Adipocyte (in vitro differentiated cells): ENCODE measurements at regions not wholly inside any gene's neighbourhood (a gene's known extent, or its start where the extent isn't known, plus 50 kb on each side); places are given as distances from the start of the nearest gene placed in this dataset.

ENCODE experiments used
- DNase-seq: peaks from one replicate; pipeline ENCODE4 v3.0.0-alpha.2; 2015; ENCODE audit warnings: low read depth
- H3K27me3 ChIP-seq: replicated peaks from 2 replicates; pipeline ENCODE4 v1.7.0; 2013; ENCODE audit warnings: mild to moderate bottlenecking, low read length, moderate library complexity; ENCODE audit not compliant: control insufficient read depth, insufficient read depth
- H3K36me3 ChIP-seq: 2 replicates; pipeline ENCODE4 v1.7.0; 2013; ENCODE audit warnings: low read length, mild to moderate bottlenecking, moderate library complexity; ENCODE audit not compliant: control insufficient read depth, insufficient read depth, severe bottlenecking
- H3K4me1 ChIP-seq: 2 replicates; pipeline ENCODE4 v1.7.0; 2013; ENCODE audit warnings: mild to moderate bottlenecking, low read length, moderate library complexity; ENCODE audit not compliant: control insufficient read depth, insufficient read depth
- H3K4me3 ChIP-seq: 2 replicates; pipeline ENCODE4 v1.7.0; 2013; ENCODE audit warnings: mild to moderate bottlenecking, low read length, moderate library complexity
- H3K9ac ChIP-seq: 2 replicates; pipeline ENCODE4 v1.7.0; 2013; ENCODE audit warnings: mild to moderate bottlenecking, low read length, moderate library complexity
- H3K9me3 ChIP-seq: 2 replicates; pipeline ENCODE4 v1.7.0; 2013; ENCODE audit warnings: mild to moderate bottlenecking, low read length, moderate library complexity; ENCODE audit not compliant: control insufficient read depth

DNA sequence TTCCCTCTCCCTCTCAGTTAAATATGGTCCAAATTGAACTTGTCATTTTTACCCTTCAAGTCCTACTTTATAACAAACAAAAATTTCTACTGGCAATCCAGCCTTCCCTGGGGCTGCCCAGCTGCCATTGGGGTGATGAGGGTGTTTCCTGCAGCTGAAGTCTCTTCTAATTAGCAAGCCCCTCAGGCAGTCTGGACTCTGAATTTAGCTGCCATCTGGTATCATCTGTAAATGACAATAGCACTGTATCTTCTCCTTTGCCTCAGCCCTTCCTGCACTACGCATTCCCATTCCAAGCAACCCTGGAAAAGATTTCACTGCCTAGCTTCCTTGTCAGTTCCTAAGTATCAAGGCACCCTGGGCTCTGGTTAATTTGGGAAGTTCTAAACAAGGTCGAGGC is 331.1 kb upstream of the KLF12 start:
- no peak overlapping the region for H3K9ac ChIP-seq
- no peaks in the 10 kb centered on the region for H3K9me3 ChIP-seq
- no peak overlapping the region for H3K4me3 ChIP-seq
- no peaks in the 10 kb centered on the region for H3K4me1 ChIP-seq
- H3K27me3 ChIP-seq, result no peaks in the 10 kb centered on the region
- no peaks in the 10 kb centered on the region for H3K36me3 ChIP-seq
- no peak for DNase-seq

DNA sequence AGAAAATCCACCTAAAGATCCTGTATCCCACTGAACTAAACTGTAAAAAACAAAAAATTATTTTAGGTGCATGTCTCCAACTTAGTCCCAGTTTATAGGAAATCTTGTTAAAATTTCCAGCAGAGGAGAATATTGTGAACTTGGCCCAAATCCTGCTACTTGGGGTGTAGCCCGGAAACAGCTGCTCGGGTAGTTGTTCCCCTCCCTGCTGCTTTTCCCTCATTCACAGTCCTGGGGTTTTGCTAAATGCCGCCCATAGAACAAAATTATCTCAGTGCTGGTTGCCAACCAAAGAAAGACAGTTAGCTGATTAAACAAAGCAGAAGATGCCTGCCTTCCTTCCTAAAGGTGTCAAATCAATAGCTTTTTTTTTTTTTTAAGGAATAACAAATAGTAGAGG is 330.5 kb upstream of the KLF12 start:
- Histone ChIP-seq H3K9me3 (no peaks in the 10 kb centered on the region), H3K4me1 (no peaks in the 10 kb centered on the region), H3K36me3 (no peaks in the 10 kb centered on the region), H3K9ac (no peak overlapping the region), H3K27me3 (no peaks in the 10 kb centered on the region), H3K4me3 (no peak overlapping the region)
- DNase-seq, result no peak

DNA sequence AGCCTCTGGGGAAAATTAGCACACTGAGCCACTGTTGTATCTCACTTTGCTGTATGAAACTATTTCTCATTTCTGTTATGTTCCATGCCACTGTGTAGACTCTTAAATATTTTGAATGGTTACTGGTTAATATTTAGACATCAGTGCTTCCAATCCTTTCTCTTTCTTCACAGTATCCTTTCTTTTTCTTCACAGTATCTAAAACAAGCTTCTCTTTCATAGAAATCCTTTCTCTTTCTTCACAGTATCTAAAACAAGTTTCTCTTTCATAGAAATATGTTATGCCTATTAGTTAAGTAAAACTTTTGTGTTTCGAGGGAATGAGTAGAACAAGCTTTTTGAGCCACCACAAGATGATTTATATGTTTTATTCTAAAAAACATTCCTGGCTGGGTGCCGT is 326.8 kb upstream of the KLF12 start:
- H3K4me1 ChIP-seq, result no peaks in the 10 kb centered on the region
- no peak overlapping the region for H3K9ac ChIP-seq
- no peaks in the 10 kb centered on the region for H3K27me3 ChIP-seq
- no peaks in the 10 kb centered on the region for H3K9me3 ChIP-seq
- no peaks in the 10 kb centered on the region for H3K36me3 ChIP-seq
- DNase-seq, result no peak
- no peak overlapping the region for H3K4me3 ChIP-seq

DNA sequence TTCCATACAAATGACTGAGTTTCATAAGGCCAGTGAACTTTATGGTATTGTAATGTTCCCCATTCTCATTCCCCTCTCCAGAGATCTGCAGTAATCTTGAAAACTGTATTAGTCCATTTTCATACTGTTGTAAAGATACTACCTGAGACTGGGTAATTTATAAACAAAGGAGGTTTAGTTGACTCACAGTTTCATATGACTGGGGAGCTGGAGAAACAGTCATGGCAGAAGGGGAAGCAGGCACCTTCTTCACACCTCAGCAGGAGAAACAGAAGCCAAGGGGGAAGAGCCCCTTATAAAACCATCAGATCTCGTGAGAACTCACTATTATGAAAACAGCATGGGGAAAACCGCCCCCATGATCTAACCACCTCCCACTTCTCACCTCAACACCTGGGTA is 318.7 kb upstream of the KLF12 start:
- Histone ChIP-seq H3K9ac (no peak overlapping the region), H3K9me3 (no peaks in the 10 kb centered on the region), H3K4me3 (no peak overlapping the region), H3K4me1 (peaks cover 25% of the 10 kb centered on the region), H3K36me3 (no peaks in the 10 kb centered on the region), H3K27me3 (no peaks in the 10 kb centered on the region)
- DNase-seq, result no peak

DNA sequence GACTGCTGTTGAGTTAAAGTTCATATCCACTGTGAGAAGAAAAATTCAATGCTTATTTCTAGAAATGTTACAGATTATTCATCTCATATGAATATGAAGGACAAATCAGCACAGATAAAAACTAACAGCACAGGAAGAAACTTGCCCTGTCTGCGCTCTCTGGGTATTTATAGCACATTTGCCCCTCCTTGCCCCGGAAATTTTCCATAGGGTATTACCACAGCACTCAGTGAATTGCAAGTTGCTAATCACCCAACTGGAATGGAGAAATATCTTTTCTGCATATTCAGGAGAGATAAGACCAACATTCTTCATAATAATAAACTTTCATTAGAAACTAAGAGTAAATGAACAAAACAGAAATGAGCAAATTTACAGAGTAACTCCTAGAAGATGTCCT is 318.0 kb upstream of the KLF12 start:
- peak; percentile 23 for DNase-seq
- Histone ChIP-seq H3K27me3 (no peaks in the 10 kb centered on the region), H3K9me3 (no peaks in the 10 kb centered on the region)

DNA sequence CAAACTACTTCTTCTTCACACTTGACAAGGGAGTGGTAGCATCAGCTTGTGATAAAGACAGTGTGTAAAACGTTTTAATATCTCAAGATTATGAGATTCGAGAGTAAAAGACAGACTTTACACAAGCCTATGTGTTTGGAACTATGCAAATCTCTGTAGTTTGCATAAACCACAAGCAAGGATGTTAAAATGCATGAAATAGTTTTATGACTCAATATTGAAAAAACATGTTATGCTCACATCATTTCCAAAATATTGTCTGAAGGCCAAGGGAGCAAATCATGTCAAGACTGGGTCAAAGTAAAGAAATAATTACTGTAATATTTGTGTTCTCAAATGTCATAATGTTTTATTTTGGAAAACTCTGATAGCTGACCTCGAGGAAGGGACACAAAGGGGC is 316.8 kb upstream of the KLF12 start:
- Histone ChIP-seq H3K9ac (no peak overlapping the region), H3K4me1 (peaks cover 25% of the 10 kb centered on the region), H3K27me3 (no peaks in the 10 kb centered on the region), H3K4me3 (peak overlapping the region; percentile 29), H3K36me3 (no peaks in the 10 kb centered on the region), H3K9me3 (no peaks in the 10 kb centered on the region)
- peak; percentile 60 for DNase-seq

More for the DNA sequence above, 318.0 kb upstream of the KLF12 start:
- Histone ChIP-seq H3K36me3 (no peaks in the 10 kb centered on the region), H3K9ac (no peak overlapping the region), H3K4me1 (peaks cover 25% of the 10 kb centered on the region), H3K4me3 (no peak overlapping the region)

DNA sequence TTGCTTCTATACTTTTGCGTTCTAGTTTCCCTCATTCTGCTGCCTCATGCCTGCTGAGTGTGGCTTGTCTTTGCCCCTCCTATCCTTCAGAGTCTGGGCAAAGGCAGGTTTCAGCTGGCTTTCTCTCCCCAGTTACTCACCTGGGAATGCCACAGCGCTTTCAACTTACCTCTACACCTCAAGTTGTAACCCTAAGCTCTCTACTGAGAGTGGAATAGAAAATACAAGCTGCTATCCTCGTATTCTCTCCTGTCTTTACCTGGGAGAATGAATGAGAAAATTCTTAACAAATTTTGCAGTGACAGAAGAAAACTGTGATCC is 316.3 kb upstream of the KLF12 start:
- Histone ChIP-seq H3K4me3 (no peak overlapping the region), H3K4me1 (peaks cover 25% of the 10 kb centered on the region), H3K9me3 (no peaks in the 10 kb centered on the region), H3K9ac (no peak overlapping the region), H3K27me3 (no peaks in the 10 kb centered on the region), H3K36me3 (no peaks in the 10 kb centered on the region)
- no peak for DNase-seq

DNA sequence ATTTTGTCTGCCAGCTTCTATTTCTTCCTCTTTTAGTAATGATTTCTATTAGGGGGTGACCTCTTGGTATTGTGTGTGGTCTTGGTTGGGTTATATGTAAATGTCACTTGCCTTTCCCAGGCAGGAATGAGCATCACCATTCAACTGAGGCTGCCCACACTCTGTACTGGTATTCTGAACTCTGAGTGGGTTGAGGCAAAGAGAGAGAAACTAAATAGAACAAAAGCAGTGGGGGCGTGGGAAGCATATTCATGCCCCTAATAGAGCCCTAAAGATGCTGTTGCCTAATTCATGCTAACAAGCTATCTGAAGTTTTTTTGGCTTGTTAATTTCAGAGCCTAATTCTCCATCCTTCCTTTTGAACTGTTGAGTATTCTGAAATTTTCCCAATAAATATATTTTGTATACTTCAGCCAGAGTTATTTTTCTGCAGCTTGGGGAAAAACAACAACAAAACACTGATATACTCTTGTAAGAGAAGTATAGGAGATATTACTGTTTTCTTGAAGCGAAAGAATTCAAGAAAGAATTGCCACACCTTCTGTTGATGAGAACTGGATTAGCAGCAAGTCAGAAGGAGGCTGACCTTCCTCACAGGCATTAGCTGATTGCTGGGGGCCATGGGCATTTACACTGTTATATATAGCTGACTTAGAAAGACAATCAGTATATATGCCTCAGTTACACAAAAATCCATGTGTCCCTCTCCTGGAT is 315.8 kb upstream of the KLF12 start:
- no peaks in the 10 kb centered on the region for H3K9me3 ChIP-seq
- H3K4me3 ChIP-seq, result no peak overlapping the region
- H3K36me3 ChIP-seq, result no peaks in the 10 kb centered on the region
- peaks cover 25% of the 10 kb centered on the region for H3K4me1 ChIP-seq
- H3K9ac ChIP-seq, result no peak overlapping the region
- H3K27me3 ChIP-seq, result no peaks in the 10 kb centered on the region
- DNase-seq, result no peak

DNA sequence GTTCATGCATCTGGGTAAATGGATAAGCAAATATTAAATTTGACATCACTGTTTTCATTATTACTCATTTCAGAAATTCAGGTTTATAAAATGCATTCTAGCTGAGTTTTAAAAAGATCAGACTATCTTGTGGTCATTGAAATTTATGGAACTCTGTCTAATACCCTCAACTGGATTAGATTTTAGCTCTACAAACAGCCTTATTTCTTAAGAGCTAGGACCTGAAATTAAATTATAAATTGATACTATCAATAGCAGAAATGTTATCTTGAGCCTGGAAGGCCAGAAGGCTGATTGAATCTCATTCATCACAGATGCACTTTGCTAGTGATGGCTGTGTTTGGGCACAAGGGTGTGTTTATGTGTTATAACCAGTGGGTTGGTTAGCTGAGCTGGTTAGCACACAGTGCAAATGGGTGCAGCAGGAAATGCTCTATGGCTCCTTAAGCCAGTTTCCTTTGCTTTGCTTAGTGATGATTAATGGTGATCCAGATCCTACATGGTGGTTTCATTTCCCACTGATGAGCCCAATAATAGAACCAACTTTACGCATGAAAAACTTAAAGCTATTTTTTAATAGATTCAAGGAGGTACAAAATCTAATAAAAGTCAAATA is 310.8 kb upstream of the KLF12 start:
- Histone ChIP-seq H3K4me1 (peaks cover 17% of the 10 kb centered on the region), H3K9me3 (peaks cover 10% of the 10 kb centered on the region), H3K9ac (no peak overlapping the region), H3K27me3 (no peaks in the 10 kb centered on the region), H3K36me3 (no peaks in the 10 kb centered on the region), H3K4me3 (no peak overlapping the region)
- DNase-seq, result no peak

DNA sequence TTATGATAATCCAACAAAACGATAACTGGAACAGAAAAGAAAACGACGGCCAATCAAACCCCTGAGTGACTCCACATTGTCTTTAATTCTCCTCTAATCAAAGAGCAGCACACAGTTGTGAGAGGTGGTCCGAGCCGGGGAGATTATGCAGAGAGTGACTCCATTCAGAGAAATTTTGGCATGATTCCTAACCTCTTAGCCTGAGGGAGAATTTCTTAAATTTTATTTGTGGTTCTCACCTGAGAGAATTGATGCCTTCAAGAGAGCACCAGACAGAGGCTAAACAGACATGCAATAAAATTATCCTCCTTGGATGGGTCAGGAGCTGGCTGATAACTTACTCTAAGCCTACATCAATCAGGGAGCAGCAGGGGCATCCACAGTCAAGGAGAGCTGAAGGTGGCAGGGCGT is 310.0 kb upstream of the KLF12 start:
- Histone ChIP-seq H3K27me3 (no peaks in the 10 kb centered on the region), H3K9ac (peak overlapping the region; percentile 17), H3K4me3 (peak overlapping the region; percentile 15), H3K9me3 (peaks cover 10% of the 10 kb centered on the region), H3K4me1 (peaks cover 17% of the 10 kb centered on the region), H3K36me3 (no peaks in the 10 kb centered on the region)
- DNase-seq, result peak; percentile 20

DNA sequence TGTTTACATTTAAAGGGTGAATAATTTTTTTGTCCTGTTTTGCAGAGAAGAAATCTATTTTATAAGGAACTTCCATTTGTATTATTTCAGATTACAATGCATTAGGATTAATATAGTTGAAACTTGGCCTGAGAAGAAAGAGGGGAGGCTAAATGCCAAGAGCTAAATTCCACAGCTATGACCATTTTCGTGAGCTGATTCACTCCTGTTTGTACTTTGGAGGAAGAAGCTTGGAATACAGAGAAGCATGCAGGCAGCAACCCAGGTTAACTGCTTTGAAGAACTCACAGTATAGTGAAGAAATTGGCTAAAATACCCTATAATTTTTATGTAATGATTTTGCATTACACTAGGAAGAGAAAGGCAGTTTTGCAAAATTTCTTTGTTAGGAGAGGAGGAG is 309.4 kb upstream of the KLF12 start:
- Histone ChIP-seq H3K9ac (peak overlapping the region; percentile 17), H3K27me3 (no peaks in the 10 kb centered on the region), H3K36me3 (no peaks in the 10 kb centered on the region), H3K4me1 (peaks cover 17% of the 10 kb centered on the region), H3K4me3 (peak overlapping the region; percentile 15), H3K9me3 (peaks cover 10% of the 10 kb centered on the region)
- peak; percentile 75 for DNase-seq

DNA sequence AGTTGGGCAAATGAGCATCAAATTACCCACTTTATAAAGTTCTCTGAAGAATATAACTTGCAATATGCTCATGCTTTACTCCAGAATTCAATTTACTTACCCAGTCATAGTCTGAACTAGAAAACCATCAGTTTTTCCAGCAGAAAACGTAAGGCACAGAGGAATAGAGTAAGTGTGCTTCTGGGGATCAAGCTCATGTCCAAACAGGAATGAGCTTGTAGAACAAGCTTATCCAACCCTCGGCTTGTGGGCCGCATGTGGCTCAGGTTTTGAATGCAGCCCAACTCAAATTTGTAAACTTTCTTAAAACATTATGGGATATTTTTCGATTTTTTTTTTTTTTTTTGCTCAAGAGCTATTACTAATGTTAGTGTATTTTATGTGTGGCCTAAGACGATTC is 308.5 kb upstream of the KLF12 start:
- Histone ChIP-seq H3K27me3 (no peaks in the 10 kb centered on the region), H3K4me3 (no peak overlapping the region), H3K9ac (no peak overlapping the region)

More for the DNA sequence above, 308.5 kb upstream of the KLF12 start:
- Histone ChIP-seq H3K4me1 (peaks cover 17% of the 10 kb centered on the region), H3K36me3 (no peaks in the 10 kb centered on the region), H3K9me3 (peaks cover 10% of the 10 kb centered on the region)
- DNase-seq, result no peak
